ENCODE measurements at regions not wholly inside any gene's neighbourhood (a gene's known extent, or its start where the extent isn't known, plus 50 kb on each side); places are given as distances from the start of the nearest gene placed in this dataset.
A peak's percentile ranks its signal among the peaks of the same experiment; 100 is the strongest.

DNA sequence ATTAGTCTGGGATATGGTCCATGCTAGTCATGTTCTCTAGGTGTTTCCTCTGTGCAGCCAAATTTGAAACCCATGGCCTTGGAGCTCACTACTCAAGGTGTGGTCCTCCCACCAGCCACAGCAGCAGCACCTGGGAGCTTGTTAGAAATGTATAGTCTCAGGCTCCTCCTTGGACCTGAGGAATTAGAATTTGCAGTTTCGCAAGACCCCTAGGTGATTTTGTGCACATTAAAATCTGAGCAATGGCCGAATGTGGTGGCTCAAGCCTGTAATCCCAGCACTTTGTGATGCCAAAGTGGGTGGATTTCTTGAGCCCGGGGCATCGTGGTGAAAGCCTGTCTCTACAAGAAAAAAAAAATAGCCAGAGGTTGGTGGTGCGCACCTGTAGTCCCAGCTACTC is 72.3 kb upstream of the NEK6 start:
- TF ChIP-seq EP300 (IDR thresholded peaks at IDR 0.05; ENCODE audit: borderline replicate concordance) (no peak), CEBPB (IDR thresholded peaks at IDR 0.05) (peak; percentile 56; the same call in 1 of the 2 replicates)

DNA sequence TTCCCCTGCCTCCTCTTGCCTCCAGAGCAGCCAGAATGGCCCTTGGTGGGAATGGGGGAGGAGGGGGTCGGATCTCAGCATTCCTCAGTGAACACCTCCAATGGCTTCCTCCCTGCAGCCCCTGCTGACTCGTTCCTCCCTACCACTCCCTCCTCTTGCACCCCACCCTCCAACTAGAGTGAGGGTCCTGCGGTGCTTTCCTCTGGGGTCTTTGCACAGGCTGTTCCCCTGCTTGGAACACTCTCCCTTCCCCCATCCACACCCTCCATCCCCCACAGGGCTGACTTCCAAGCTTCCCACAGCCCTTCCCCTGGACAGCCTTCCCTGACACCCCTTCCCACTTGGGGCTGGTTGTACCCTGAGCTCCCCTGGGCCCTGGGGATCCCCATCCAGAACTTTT is 70.4 kb upstream of the NEK6 start:
- TF ChIP-seq TAF1 (IDR thresholded peaks at IDR 0.05; ENCODE audit: low read depth) = no peak
- TF ChIP-seq CEBPB (IDR thresholded peaks at IDR 0.05) = no peak
- TF ChIP-seq, protein P1, sequence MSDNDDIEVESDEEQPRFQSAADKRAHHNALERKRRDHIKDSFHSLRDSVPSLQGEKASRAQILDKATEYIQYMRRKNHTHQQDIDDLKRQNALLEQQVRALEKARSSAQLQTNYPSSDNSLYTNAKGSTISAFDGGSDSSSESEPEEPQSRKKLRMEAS (IDR thresholded peaks at IDR 0.05) = no peak
- TF ChIP-seq EP300 (IDR thresholded peaks at IDR 0.05; ENCODE audit: borderline replicate concordance) = no peak
- no peak for TF ChIP-seq YY1 (IDR thresholded peaks at IDR 0.05; ENCODE audit: low read depth)
- TF ChIP-seq TEAD4 (IDR thresholded peaks at IDR 0.05) = no peak

DNA sequence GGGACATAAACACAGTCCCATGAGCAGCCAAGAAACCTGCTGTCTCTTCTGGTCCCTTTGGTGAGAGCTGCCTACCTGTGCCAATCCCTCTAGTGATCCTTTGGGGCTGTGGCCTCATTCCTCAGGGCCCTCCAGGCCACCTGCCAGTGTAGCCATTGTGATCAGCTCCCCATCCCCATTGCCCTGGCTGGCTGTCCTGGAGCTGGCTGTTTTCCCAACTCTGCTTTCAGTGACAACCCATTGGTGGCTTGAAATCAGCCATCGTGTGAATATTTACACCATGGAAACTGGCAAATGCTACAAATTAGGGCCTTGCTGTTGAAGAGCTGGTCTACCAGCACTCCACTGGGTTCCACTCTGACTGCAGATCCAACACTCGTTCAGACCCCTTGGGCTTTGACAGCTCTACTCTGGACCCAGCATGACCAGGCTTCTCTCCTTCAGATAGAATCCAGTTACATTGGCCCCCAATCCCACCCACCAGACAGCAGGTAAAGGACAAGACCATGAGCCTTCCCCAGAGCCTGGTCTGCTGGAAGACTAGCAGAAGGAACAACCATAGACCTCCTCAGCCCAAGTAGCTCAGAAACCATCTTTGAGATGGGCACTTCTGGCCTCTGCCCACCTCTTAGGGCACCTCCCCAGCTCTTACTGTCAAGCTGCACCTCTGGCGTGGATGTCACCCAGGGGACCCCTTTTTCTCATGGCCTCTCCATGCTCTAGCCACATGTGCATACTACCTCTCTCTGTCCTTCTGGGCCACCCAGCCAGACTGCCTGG is 69.2 kb upstream of the NEK6 start:
- TF ChIP-seq TEAD4 (IDR thresholded peaks at IDR 0.05) = no peak
- TF ChIP-seq, protein P2, sequence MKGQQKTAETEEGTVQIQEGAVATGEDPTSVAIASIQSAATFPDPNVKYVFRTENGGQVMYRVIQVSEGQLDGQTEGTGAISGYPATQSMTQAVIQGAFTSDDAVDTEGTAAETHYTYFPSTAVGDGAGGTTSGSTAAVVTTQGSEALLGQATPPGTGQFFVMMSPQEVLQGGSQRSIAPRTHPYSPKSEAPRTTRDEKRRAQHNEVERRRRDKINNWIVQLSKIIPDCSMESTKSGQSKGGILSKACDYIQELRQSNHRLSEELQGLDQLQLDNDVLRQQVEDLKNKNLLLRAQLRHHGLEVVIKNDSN (IDR thresholded peaks at IDR 0.05) = no peak
- no peak for TF ChIP-seq RAD21 (IDR thresholded peaks at IDR 0.05; ENCODE audit: low read depth)
- TF ChIP-seq, protein P3, sequence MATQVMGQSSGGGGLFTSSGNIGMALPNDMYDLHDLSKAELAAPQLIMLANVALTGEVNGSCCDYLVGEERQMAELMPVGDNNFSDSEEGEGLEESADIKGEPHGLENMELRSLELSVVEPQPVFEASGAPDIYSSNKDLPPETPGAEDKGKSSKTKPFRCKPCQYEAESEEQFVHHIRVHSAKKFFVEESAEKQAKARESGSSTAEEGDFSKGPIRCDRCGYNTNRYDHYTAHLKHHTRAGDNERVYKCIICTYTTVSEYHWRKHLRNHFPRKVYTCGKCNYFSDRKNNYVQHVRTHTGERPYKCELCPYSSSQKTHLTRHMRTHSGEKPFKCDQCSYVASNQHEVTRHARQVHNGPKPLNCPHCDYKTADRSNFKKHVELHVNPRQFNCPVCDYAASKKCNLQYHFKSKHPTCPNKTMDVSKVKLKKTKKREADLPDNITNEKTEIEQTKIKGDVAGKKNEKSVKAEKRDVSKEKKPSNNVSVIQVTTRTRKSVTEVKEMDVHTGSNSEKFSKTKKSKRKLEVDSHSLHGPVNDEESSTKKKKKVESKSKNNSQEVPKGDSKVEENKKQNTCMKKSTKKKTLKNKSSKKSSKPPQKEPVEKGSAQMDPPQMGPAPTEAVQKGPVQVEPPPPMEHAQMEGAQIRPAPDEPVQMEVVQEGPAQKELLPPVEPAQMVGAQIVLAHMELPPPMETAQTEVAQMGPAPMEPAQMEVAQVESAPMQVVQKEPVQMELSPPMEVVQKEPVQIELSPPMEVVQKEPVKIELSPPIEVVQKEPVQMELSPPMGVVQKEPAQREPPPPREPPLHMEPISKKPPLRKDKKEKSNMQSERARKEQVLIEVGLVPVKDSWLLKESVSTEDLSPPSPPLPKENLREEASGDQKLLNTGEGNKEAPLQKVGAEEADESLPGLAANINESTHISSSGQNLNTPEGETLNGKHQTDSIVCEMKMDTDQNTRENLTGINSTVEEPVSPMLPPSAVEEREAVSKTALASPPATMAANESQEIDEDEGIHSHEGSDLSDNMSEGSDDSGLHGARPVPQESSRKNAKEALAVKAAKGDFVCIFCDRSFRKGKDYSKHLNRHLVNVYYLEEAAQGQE (IDR thresholded peaks at IDR 0.05; ENCODE audit: low read depth) = no peak
- TF ChIP-seq EP300 (IDR thresholded peaks at IDR 0.05; ENCODE audit: borderline replicate concordance) = no peak
- TF ChIP-seq ZBTB7A (IDR thresholded peaks at IDR 0.05; ENCODE audit: low read depth) = no peak
- no peak for TF ChIP-seq FOXM1 (IDR thresholded peaks at IDR 0.05; ENCODE audit: borderline replicate concordance, low read depth)
- no peak for TF ChIP-seq CREB1 (IDR thresholded peaks at IDR 0.05; ENCODE audit: low read depth)
- no peak for TF ChIP-seq YY1 (IDR thresholded peaks at IDR 0.05; ENCODE audit: low read depth)

DNA sequence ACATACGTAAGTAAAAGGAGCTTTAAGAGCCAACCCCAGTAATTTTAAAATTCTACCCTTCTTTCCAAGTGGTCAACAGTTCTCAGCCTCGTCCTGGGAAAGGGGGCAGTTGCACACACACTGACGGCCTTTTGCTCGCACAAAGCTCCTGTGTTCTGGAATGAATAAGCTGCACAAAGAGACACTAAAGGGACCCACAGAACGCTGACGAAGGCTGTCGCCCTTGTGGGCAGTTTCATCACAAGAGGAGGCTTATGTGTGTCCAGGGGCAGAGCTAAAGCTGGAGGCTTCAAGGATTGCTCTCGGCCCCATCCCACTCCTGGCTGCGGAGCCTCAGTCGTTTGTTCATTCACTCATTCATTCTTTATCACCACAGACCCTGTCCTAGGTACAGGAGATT is 67.0 kb upstream of the NEK6 start:
- TF ChIP-seq ZBTB7A (IDR thresholded peaks at IDR 0.05; ENCODE audit: low read depth) = no peak
- TF ChIP-seq FOXM1 (IDR thresholded peaks at IDR 0.05; ENCODE audit: borderline replicate concordance, low read depth) = no peak
- no peak for TF ChIP-seq NFIC (IDR thresholded peaks at IDR 0.05)
- TF ChIP-seq, protein P2 (IDR thresholded peaks at IDR 0.05) = no peak
- TF ChIP-seq, protein P1 (IDR thresholded peaks at IDR 0.05) = no peak
- no peak for TF ChIP-seq TEAD4 (IDR thresholded peaks at IDR 0.05)
- TF ChIP-seq, protein P3 (IDR thresholded peaks at IDR 0.05; ENCODE audit: low read depth) = no peak
- no peak for TF ChIP-seq TAF1 (IDR thresholded peaks at IDR 0.05; ENCODE audit: low read depth)
- no peak for TF ChIP-seq CEBPB (IDR thresholded peaks at IDR 0.05)

DNA sequence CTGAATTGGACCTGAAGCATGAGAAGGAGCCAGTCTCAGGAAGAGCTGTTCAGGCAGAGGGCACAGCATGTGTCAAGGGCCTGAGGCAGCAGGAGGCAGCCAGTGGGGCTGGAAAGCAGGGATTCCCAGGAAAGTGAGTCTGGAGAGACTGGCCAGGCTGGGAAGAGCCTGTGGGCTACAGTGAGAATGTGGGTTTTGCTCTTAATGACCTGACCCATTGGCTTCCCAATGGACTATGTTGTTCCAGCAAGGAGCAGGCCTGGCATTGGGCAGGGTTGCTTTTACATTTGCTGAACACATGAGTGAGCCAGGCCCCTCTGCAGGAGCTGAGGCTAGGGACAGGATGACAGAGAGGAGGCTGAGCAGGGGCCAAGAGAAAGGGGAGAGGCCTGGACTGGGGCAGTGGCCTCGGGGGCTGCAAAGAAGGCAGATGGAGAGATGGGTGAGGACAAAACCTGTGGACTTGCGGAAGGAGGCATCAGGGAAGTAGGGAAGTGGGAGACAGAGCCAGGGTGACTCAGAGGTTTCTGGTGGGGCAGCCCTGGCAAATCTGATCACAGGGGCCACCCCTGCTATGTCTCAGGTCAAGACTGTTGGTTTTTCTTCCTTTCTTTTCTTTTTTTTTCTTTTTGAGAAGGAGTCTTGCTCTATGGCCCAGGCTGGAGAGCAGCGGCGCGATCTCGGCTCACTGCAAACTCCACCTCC is 65.9 kb upstream of the NEK6 start:
- TF ChIP-seq, protein P2 (IDR thresholded peaks at IDR 0.05) = no peak
- TF ChIP-seq, protein P3 (IDR thresholded peaks at IDR 0.05; ENCODE audit: low read depth) = no peak
- no peak for TF ChIP-seq CREB1 (IDR thresholded peaks at IDR 0.05; ENCODE audit: low read depth)
- TF ChIP-seq YY1 (IDR thresholded peaks at IDR 0.05; ENCODE audit: low read depth) = no peak
- no peak for TF ChIP-seq FOXM1 (IDR thresholded peaks at IDR 0.05; ENCODE audit: borderline replicate concordance, low read depth)
- TF ChIP-seq EGR1 (IDR thresholded peaks at IDR 0.05) = no peak
- TF ChIP-seq NFIC (IDR thresholded peaks at IDR 0.05) = no peak
- no peak for TF ChIP-seq CEBPB (IDR thresholded peaks at IDR 0.05)
- TF ChIP-seq ZBTB7A (IDR thresholded peaks at IDR 0.05; ENCODE audit: low read depth) = no peak
- no peak for TF ChIP-seq RAD21 (IDR thresholded peaks at IDR 0.05; ENCODE audit: low read depth)
- TF ChIP-seq TAF1 (IDR thresholded peaks at IDR 0.05; ENCODE audit: low read depth) = no peak
